ENCODE measurements at regions not wholly inside any gene's neighbourhood (a gene's known extent, or its start where the extent isn't known, plus 50 kb on each side); places are given as distances from the start of the nearest gene placed in this dataset.

- no peak for TF ChIP-seq CTCF (conservative IDR thresholded peaks at IDR 0.05; ENCODE audit: low read depth, low read length)
- no peak for TF ChIP-seq RFX5 (IDR thresholded peaks at IDR 0.05; ENCODE audit: low read depth, low read length)
- no peak for TF ChIP-seq CEBPB (IDR thresholded peaks at IDR 0.05; ENCODE audit: low read depth, low read length)
- TF ChIP-seq POLR2A (IDR thresholded peaks at IDR 0.05; ENCODE audit: low read depth, low read length): no peak
- TF ChIP-seq MXI1 (IDR thresholded peaks at IDR 0.05; ENCODE audit: borderline replicate concordance, low read depth, low read length): no peak
- TF ChIP-seq MAFK (IDR thresholded peaks at IDR 0.05; ENCODE audit: low read depth, low read length): no peak
- no peak for TF ChIP-seq USF2 (IDR thresholded peaks at IDR 0.05; ENCODE audit: low read depth, low read length)
These were observed 582.1 kb upstream of the JAG1 start for GRCh38 chr20:11255860-11256259.
